Right kidney (tissue), 1 donor: ENCODE measurements at regions not wholly inside any gene's neighbourhood (a gene's known extent, or its start where the extent isn't known, plus 50 kb on each side); places are given as distances from the start of the nearest gene placed in this dataset.
A peak's percentile ranks its signal among the peaks of the same experiment; 100 is the strongest.

Experiments used
- DNase-seq: peaks from one replicate; pipeline ENCODE4 v3.0.0-alpha.2; 2016

- DNase-seq, result no peak
Observed at GRCh38 chr18:24941174-24941951, 410.6 kb downstream of the ZNF521 start.

- no peak for DNase-seq
Observed at GRCh38 chr18:24942144-24942543, 409.8 kb downstream of the ZNF521 start.

GRCh38 chr18:24947521-24948305, 404.3 kb downstream of the ZNF521 start:
- no peak for DNase-seq

- DNase-seq, result no peak
Observed at GRCh38 chr18:24949908-24950307, 402.1 kb downstream of the ZNF521 start.

GRCh38 chr18:24954341-24954740, 397.6 kb downstream of the ZNF521 start:
- no peak for DNase-seq

GRCh38 chr18:24958001-24958400, 394.0 kb downstream of the ZNF521 start:
- no peak for DNase-seq

GRCh38 chr18:24959051-24959476, 392.9 kb downstream of the ZNF521 start:
- peak; percentile 17 for DNase-seq

- DNase-seq, result no peak
Observed at GRCh38 chr18:24964216-24964615, 387.8 kb downstream of the ZNF521 start.

- DNase-seq, result no peak
Observed at GRCh38 chr18:24968238-24968775, 383.7 kb downstream of the ZNF521 start.

- DNase-seq, result no peak
Observed at GRCh38 chr18:24972577-24972976, 379.4 kb downstream of the ZNF521 start.

GRCh38 chr18:24974431-24974830, 377.5 kb downstream of the ZNF521 start:
- DNase-seq, result no peak

- no peak for DNase-seq
Observed at GRCh38 chr18:24975496-24976372, 376.2 kb downstream of the ZNF521 start.

- DNase-seq, result no peak
Observed at GRCh38 chr18:24976502-24976901, 375.5 kb downstream of the ZNF521 start.

- DNase-seq, result no peak
Observed at GRCh38 chr18:24979235-24979634, 372.7 kb downstream of the ZNF521 start.

GRCh38 chr18:24982831-24983230, 369.1 kb downstream of the ZNF521 start:
- no peak for DNase-seq

GRCh38 chr18:24983566-24984139, 368.3 kb downstream of the ZNF521 start:
- DNase-seq, result no peak

GRCh38 chr18:24985586-24985985, 366.4 kb downstream of the ZNF521 start:
- no peak for DNase-seq

GRCh38 chr18:24986666-24987302, 365.2 kb downstream of the ZNF521 start:
- DNase-seq, result peak; percentile 20

GRCh38 chr18:24987303-24988252, 364.4 kb downstream of the ZNF521 start:
- peak; percentile 52 for DNase-seq

- no peak for DNase-seq
Observed at GRCh38 chr18:24988253-24988840, 363.6 kb downstream of the ZNF521 start.
